AG10803 (cell line): ENCODE measurements at regions not wholly inside any gene's neighbourhood (a gene's known extent, or its start where the extent isn't known, plus 50 kb on each side); places are given as distances from the start of the nearest gene placed in this dataset.

Experiments
- DNase-seq: peaks from one replicate; pipeline ENCODE4 v3.0.0; 2010; ENCODE audit warnings: low read depth
- H3K4me3 ChIP-seq: 2 replicates; pipeline ENCODE4 v1.5.1; 2011; ENCODE audit warnings: mild to moderate bottlenecking, low read length, control low read depth
- CTCF ChIP-seq: conservative IDR thresholded peaks from 2 replicates; pipeline ENCODE4 v1.5.1; 2011; ENCODE audit warnings: mild to moderate bottlenecking, low read length, control low read depth, inconsistent platforms

GRCh38 chr18:40874233-40874632, 1080.8 kb upstream of the PIK3C3 start:
- H3K4me3 ChIP-seq: no peak overlapping the region
- TF ChIP-seq CTCF: no peak
- peak; percentile 50 for DNase-seq

- no peak overlapping the region for H3K4me3 ChIP-seq
- no peak for TF ChIP-seq CTCF
- peak; percentile 82 for DNase-seq
Measured at GRCh38 chr18:40868110-40868858, 1086.8 kb upstream of the PIK3C3 start.

- no peak for TF ChIP-seq CTCF
- H3K4me3 ChIP-seq: no peak overlapping the region
- peak; percentile 88 for DNase-seq
Measured at GRCh38 chr18:40867459-40867858, 1087.6 kb upstream of the PIK3C3 start.

- no peak for TF ChIP-seq CTCF
- DNase-seq: no peak
- no peak overlapping the region for H3K4me3 ChIP-seq
Measured at GRCh38 chr18:40866968-40867367, 1088.1 kb upstream of the PIK3C3 start.

GRCh38 chr18:40866013-40866645, 1088.9 kb upstream of the PIK3C3 start:
- H3K4me3 ChIP-seq: no peak overlapping the region
- DNase-seq: peak; percentile 11
- no peak for TF ChIP-seq CTCF

GRCh38 chr18:40864846-40865245, 1090.2 kb upstream of the PIK3C3 start:
- TF ChIP-seq CTCF: no peak
- H3K4me3 ChIP-seq: no peak overlapping the region
- DNase-seq: peak; percentile 45

GRCh38 chr18:40863801-40864200, 1091.2 kb upstream of the PIK3C3 start:
- no peak for TF ChIP-seq CTCF
- no peak overlapping the region for H3K4me3 ChIP-seq
- DNase-seq: no peak
